Gastroesophageal sphincter (tissue), 4 donors: ENCODE measurements at regions not wholly inside any gene's neighbourhood (a gene's known extent, or its start where the extent isn't known, plus 50 kb on each side); places are given as distances from the start of the nearest gene placed in this dataset.

ENCODE experiments used
- ATAC-seq: fragments of 150-250 bp; one replicate; pipeline ENCODE4 v1.9.1; 2016; ENCODE audit warnings: mild to moderate bottlenecking, moderate library complexity
- H3K27ac ChIP-seq, 4 donors: fragments of 200-600 bp; sonication (generic) in 3 of 4; 1 replicate in 3 of 4; 2 replicates in 1 of 4; pipeline ENCODE4 v1.5.1; 2016 to 2019
- H3K27me3 ChIP-seq: fragments of 200-600 bp; sonication (generic); one replicate; pipeline ENCODE4 v1.5.1; 2019
- H3K36me3 ChIP-seq, 2 donors: fragments of 200-600 bp; sonication (generic); one replicate each; pipeline ENCODE4 v1.5.1; 2019; ENCODE audit warnings: control low read depth in 1 of 2
- H3K4me1 ChIP-seq, 3 donors: fragments of 200-600 bp; sonication (generic); 1 replicate in 2 of 3; 2 replicates in 1 of 3; pipeline ENCODE4 v1.5.1; 2016 to 2019; ENCODE audit warnings: control low read depth in 2 of 3
- H3K4me3 ChIP-seq, 2 donors: fragments of 200-600 bp; sonication (generic); one replicate each; pipeline ENCODE4 v1.5.1; 2019; ENCODE audit warnings: mild to moderate bottlenecking in 1 of 2, moderate library complexity in 1 of 2
- H3K9me3 ChIP-seq, 3 donors: fragments of 200-600 bp; sonication (generic); one replicate each; pipeline ENCODE4 v1.5.1; 2017 to 2019; ENCODE audit warnings: control low read depth in 2 of 3
- CTCF ChIP-seq, 4 experiments: fragments of 200-600 bp in 2 of 4; fragments of 450-650 bp in 2 of 4; sonication (generic) in 1 of 4; IDR thresholded peaks; one replicate each; pipeline ENCODE4 v1.5.1; 2017 to 2019; ENCODE audit warnings: antibody characterized with exemption in 4 of 4, mild to moderate bottlenecking in 2 of 4, moderate library complexity in 2 of 4
- EP300 ChIP-seq: sonication (generic); formaldehyde crosslinking; IDR thresholded peaks from one replicate; pipeline ENCODE4 v1.6.1; 2017; ENCODE audit warnings: antibody characterized with exemption, mild to moderate bottlenecking
- POLR2A ChIP-seq, 2 donors: fragments of 450-650 bp; IDR thresholded peaks; one replicate each; pipeline ENCODE4 v1.6.1; 2017; ENCODE audit warnings: antibody characterized with exemption in 2 of 2, mild to moderate bottlenecking in 2 of 2, moderate library complexity in 1 of 2
- POLR2AphosphoS5 ChIP-seq: sonication (generic); formaldehyde crosslinking; IDR thresholded peaks from one replicate; pipeline ENCODE4 v1.6.1; 2017; ENCODE audit warnings: antibody characterized with exemption
- WGBS, 2 donors: methylation state at CpG; one replicate each; pipeline ENCODE4 v1.1.5; 2018; ENCODE audit warnings: low coverage in 1 of 2; 5-methylcytosine and 5-hydroxymethylcytosine counted together

DNA sequence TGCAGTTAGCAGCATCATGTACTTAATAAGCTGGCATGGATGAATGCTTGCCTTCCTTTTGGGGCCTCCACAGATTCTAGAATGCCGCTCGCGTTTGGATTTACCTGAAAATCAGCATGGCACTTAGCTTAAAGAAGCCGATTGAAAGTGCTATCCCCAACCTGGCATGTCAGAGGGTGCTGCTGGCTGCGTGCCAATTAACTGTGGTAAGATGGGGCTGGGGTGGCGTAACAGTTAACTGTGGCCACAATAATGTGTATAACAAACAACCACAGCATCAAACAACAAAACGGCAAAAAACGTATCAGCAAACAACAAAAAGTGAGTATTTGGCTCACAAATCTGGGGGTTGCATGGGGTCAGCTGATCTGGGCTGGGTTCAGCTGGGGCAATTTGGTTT lies 70.5 kb downstream of the CBLL2 start:
- no peak for TF ChIP-seq CTCF (IDR thresholded peaks at IDR 0.05)
- no peak for TF ChIP-seq EP300
- no peak for TF ChIP-seq POLR2AphosphoS5
- TF ChIP-seq POLR2A (IDR thresholded peaks at IDR 0.05): no peak
- no peak overlapping the region for H3K4me3 ChIP-seq
- no peaks in the 10 kb centered on the region for H3K9me3 ChIP-seq
- WGBS, 2 donors: 50 to 70% methylated on average over 2 to 4 of the region's 8 CpGs
- ATAC-seq: no peak
- no peaks in the 10 kb centered on the region for H3K4me1 ChIP-seq
- H3K36me3 ChIP-seq: no peaks in the 10 kb centered on the region
- no peaks in the 10 kb centered on the region for H3K27me3 ChIP-seq
- no peak overlapping the region for H3K27ac ChIP-seq

- no peaks in the 10 kb centered on the region for H3K36me3 ChIP-seq
- no peak for ATAC-seq
These were observed 73.2 kb downstream of the CBLL2 start for GRCh38 chrX:22345884-22346283.

DNA sequence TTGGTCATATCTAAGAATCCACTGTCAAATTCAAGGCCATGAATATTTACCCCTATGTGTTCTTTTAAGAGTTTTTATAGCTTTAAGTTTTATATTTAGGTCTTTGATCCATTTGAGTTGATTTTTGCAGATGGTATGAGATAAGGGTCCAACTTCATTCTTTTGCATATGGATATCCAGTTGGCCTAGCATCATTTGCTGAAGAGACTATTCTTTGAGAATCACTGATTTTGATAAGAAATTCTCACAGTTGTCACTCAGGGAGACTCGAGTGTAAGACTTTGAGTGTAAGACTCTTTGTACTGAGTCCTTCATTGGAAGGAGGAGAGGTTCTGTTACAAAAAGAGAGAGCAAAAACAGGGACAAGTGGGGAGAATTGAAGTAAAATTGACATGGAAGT lies 74.8 kb downstream of the CBLL2 start:
- Histone ChIP-seq H3K9me3 (no peaks in the 10 kb centered on the region), H3K36me3 (no peaks in the 10 kb centered on the region), H3K4me3 (no peak overlapping the region), H3K4me1 (no peaks in the 10 kb centered on the region), H3K27ac (no peak overlapping the region), H3K27me3 (no peaks in the 10 kb centered on the region)
- no peak for ATAC-seq
- no peak for TF ChIP-seq EP300
- TF ChIP-seq POLR2A (IDR thresholded peaks at IDR 0.05): no peak
- TF ChIP-seq CTCF (IDR thresholded peaks at IDR 0.05): no peak
- TF ChIP-seq POLR2AphosphoS5: no peak
- 60% methylated on average over 1 of the region's 1 CpG; no CpG with 5 or more reads in 1 of the 2 donors for WGBS, 2 donors

More at GRCh38 chrX:22345884-22346283, 73.2 kb downstream of the CBLL2 start:
- Histone ChIP-seq H3K4me3 (no peak overlapping the region), H3K27ac (no peak overlapping the region), H3K4me1 (no peaks in the 10 kb centered on the region), H3K9me3 (no peaks in the 10 kb centered on the region), H3K27me3 (no peaks in the 10 kb centered on the region)
- WGBS, 2 donors: 82 to 92% methylated on average over 2 of the region's 2 CpGs
- TF ChIP-seq POLR2A (IDR thresholded peaks at IDR 0.05): no peak
- TF ChIP-seq POLR2AphosphoS5: no peak
- TF ChIP-seq CTCF (IDR thresholded peaks at IDR 0.05): no peak
- TF ChIP-seq EP300: no peak

DNA sequence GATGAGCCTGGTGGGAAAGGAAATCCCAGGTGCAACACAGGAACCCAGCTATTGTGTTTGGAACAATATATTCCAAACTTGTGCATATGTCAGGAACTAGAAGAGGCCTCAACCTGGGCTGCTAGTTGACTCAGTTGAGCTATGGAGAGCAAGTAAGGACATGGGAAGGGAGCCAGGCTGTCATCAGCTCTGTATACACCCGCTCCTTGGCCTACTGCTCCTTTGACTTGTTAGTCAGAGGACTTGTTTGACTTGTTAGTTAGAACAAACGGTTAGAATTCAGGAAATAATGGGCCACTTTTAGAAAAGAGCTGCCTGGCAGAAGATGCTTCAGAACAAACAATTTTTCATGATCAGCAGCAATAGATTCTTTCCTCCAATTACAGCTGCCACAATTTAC lies 76.4 kb downstream of the CBLL2 start:
- TF ChIP-seq CTCF (IDR thresholded peaks at IDR 0.05) (no peak), POLR2AphosphoS5 (no peak), EP300 (no peak), POLR2A (IDR thresholded peaks at IDR 0.05) (no peak)
- Histone ChIP-seq H3K9me3 (no peaks in the 10 kb centered on the region), H3K27ac (no peak overlapping the region), H3K4me1 (no peaks in the 10 kb centered on the region), H3K27me3 (no peaks in the 10 kb centered on the region), H3K4me3 (no peak overlapping the region), H3K36me3 (no peaks in the 10 kb centered on the region)
- WGBS, 2 donors: 53 to 80% methylated on average over 1 to 2 of the region's 2 CpGs
- no peak for ATAC-seq

GRCh38 chrX:22351076-22351475 lies 78.4 kb downstream of the CBLL2 start:
- ATAC-seq: no peak
- H3K27ac ChIP-seq: no peak overlapping the region
- 78 to 82% methylated on average over 3 of the region's 3 CpGs for WGBS, 2 donors

More at GRCh38 chrX:22351076-22351475, 78.4 kb downstream of the CBLL2 start:
- Histone ChIP-seq H3K4me3 (no peak overlapping the region), H3K4me1 (no peaks in the 10 kb centered on the region), H3K9me3 (no peaks in the 10 kb centered on the region), H3K36me3 (no peaks in the 10 kb centered on the region), H3K27me3 (no peaks in the 10 kb centered on the region)
- TF ChIP-seq POLR2AphosphoS5 (no peak), CTCF (IDR thresholded peaks at IDR 0.05) (no peak), POLR2A (IDR thresholded peaks at IDR 0.05) (no peak), EP300 (no peak)
